ENCODE measurements at regions not wholly inside any gene's neighbourhood (a gene's known extent, or its start where the extent isn't known, plus 50 kb on each side); places are given as distances from the start of the nearest gene placed in this dataset.
"Not testable (repeated sequence)": the region's sequence is repeated elsewhere in the genome, so short reads cannot be mapped to it uniquely, and the experiment has no call there.

GRCh38 chr17:33875973-33876372, 379.1 kb upstream of the CCL2 start:
- H3K4me1 ChIP-seq (ENCODE audit: control insufficient read depth, insufficient read depth, low read length): no peaks in the 10 kb centered on the region
- H3K36me3 ChIP-seq (ENCODE audit: control insufficient read depth, insufficient read depth, low read length): no peaks in the 10 kb centered on the region
- 95 to 96% methylated on average over 5 of the region's 5 CpGs for WGBS, 2 experiments
- no peak overlapping the region for H3K27ac ChIP-seq (ENCODE audit: insufficient read depth, low read depth, low read length, poor library complexity, severe bottlenecking)
- no peaks in the 10 kb centered on the region for H3K9me3 ChIP-seq (ENCODE audit: control insufficient read depth, low read length)
- no peak overlapping the region for H3K4me3 ChIP-seq (ENCODE audit: insufficient read depth, low read depth, low read length)
- no peaks in the 10 kb centered on the region for H3K27me3 ChIP-seq (ENCODE audit: control insufficient read depth, insufficient read depth, low read length, poor library complexity, severe bottlenecking)

GRCh38 chr17:33882273-33882672, 372.8 kb upstream of the CCL2 start:
- H3K27ac ChIP-seq (ENCODE audit: insufficient read depth, low read depth, low read length, poor library complexity, severe bottlenecking); H3K36me3 ChIP-seq (ENCODE audit: control insufficient read depth, insufficient read depth, low read length); H3K4me1 ChIP-seq (ENCODE audit: control insufficient read depth, insufficient read depth, low read length); H3K4me3 ChIP-seq (ENCODE audit: insufficient read depth, low read depth, low read length); H3K9me3 ChIP-seq (ENCODE audit: control insufficient read depth, low read length); H3K27me3 ChIP-seq (ENCODE audit: control insufficient read depth, insufficient read depth, low read length, poor library complexity, severe bottlenecking): not testable (repeated sequence)
- WGBS, 2 experiments: 100% methylated on average over 1 of the region's 2 CpGs; no CpG with 5 or more reads in 1 of the 2 experiments

GRCh38 chr17:33882677-33883076, 372.4 kb upstream of the CCL2 start:
- no CpG with 5 or more reads among the region's 3 CpGs for WGBS, 2 experiments

GRCh38 chr17:33888455-33888854, 366.6 kb upstream of the CCL2 start:
- Histone ChIP-seq H3K9me3 (ENCODE audit: control insufficient read depth, low read length) (no peaks in the 10 kb centered on the region), H3K4me3 (ENCODE audit: insufficient read depth, low read depth, low read length) (no peak overlapping the region), H3K27me3 (ENCODE audit: control insufficient read depth, insufficient read depth, low read length, poor library complexity, severe bottlenecking) (no peaks in the 10 kb centered on the region), H3K27ac (ENCODE audit: insufficient read depth, low read depth, low read length, poor library complexity, severe bottlenecking) (no peak overlapping the region), H3K36me3 (ENCODE audit: control insufficient read depth, insufficient read depth, low read length) (no peaks in the 10 kb centered on the region), H3K4me1 (ENCODE audit: control insufficient read depth, insufficient read depth, low read length) (no peaks in the 10 kb centered on the region)
- WGBS, 2 experiments: 64 to 72% methylated on average over 3 of the region's 3 CpGs

More at GRCh38 chr17:33882677-33883076, 372.4 kb upstream of the CCL2 start:
- not testable (repeated sequence) for H3K9me3 ChIP-seq (ENCODE audit: control insufficient read depth, low read length); H3K4me1 ChIP-seq (ENCODE audit: control insufficient read depth, insufficient read depth, low read length); H3K27me3 ChIP-seq (ENCODE audit: control insufficient read depth, insufficient read depth, low read length, poor library complexity, severe bottlenecking); H3K36me3 ChIP-seq (ENCODE audit: control insufficient read depth, insufficient read depth, low read length); H3K27ac ChIP-seq (ENCODE audit: insufficient read depth, low read depth, low read length, poor library complexity, severe bottlenecking); H3K4me3 ChIP-seq (ENCODE audit: insufficient read depth, low read depth, low read length)

GRCh38 chr17:33889040-33889439, 366.0 kb upstream of the CCL2 start:
- Histone ChIP-seq H3K4me1 (ENCODE audit: control insufficient read depth, insufficient read depth, low read length) (no peaks in the 10 kb centered on the region), H3K27me3 (ENCODE audit: control insufficient read depth, insufficient read depth, low read length, poor library complexity, severe bottlenecking) (no peaks in the 10 kb centered on the region), H3K36me3 (ENCODE audit: control insufficient read depth, insufficient read depth, low read length) (no peaks in the 10 kb centered on the region), H3K27ac (ENCODE audit: insufficient read depth, low read depth, low read length, poor library complexity, severe bottlenecking) (no peak overlapping the region), H3K9me3 (ENCODE audit: control insufficient read depth, low read length) (no peaks in the 10 kb centered on the region), H3K4me3 (ENCODE audit: insufficient read depth, low read depth, low read length) (no peak overlapping the region)
- 85 to 87% methylated on average over 2 of the region's 2 CpGs for WGBS, 2 experiments

- Histone ChIP-seq H3K27me3 (ENCODE audit: control insufficient read depth, insufficient read depth, low read length, poor library complexity, severe bottlenecking) (no peaks in the 10 kb centered on the region), H3K27ac (ENCODE audit: insufficient read depth, low read depth, low read length, poor library complexity, severe bottlenecking) (no peak overlapping the region), H3K36me3 (ENCODE audit: control insufficient read depth, insufficient read depth, low read length) (no peaks in the 10 kb centered on the region), H3K4me3 (ENCODE audit: insufficient read depth, low read depth, low read length) (no peak overlapping the region), H3K4me1 (ENCODE audit: control insufficient read depth, insufficient read depth, low read length) (no peaks in the 10 kb centered on the region), H3K9me3 (ENCODE audit: control insufficient read depth, low read length) (no peaks in the 10 kb centered on the region)
- 93 to 97% methylated on average over 1 to 2 of the region's 2 CpGs for WGBS, 2 experiments
Measured at GRCh38 chr17:33889766-33890165, 365.3 kb upstream of the CCL2 start.

GRCh38 chr17:33892717-33893591, 362.1 kb upstream of the CCL2 start:
- no peaks in the 10 kb centered on the region for H3K27me3 ChIP-seq (ENCODE audit: control insufficient read depth, insufficient read depth, low read length, poor library complexity, severe bottlenecking)
- H3K9me3 ChIP-seq (ENCODE audit: control insufficient read depth, low read length): no peaks in the 10 kb centered on the region
- H3K36me3 ChIP-seq (ENCODE audit: control insufficient read depth, insufficient read depth, low read length): no peaks in the 10 kb centered on the region
- no peaks in the 10 kb centered on the region for H3K4me1 ChIP-seq (ENCODE audit: control insufficient read depth, insufficient read depth, low read length)
- 62 to 66% methylated on average over 5 to 6 of the region's 6 CpGs for WGBS, 2 experiments
- H3K27ac ChIP-seq (ENCODE audit: insufficient read depth, low read depth, low read length, poor library complexity, severe bottlenecking): no peak overlapping the region
- H3K4me3 ChIP-seq (ENCODE audit: insufficient read depth, low read depth, low read length): no peak overlapping the region

GRCh38 chr17:33895491-33895890, 359.6 kb upstream of the CCL2 start:
- Histone ChIP-seq H3K27me3 (ENCODE audit: control insufficient read depth, insufficient read depth, low read length, poor library complexity, severe bottlenecking) (no peaks in the 10 kb centered on the region), H3K4me1 (ENCODE audit: control insufficient read depth, insufficient read depth, low read length) (no peaks in the 10 kb centered on the region), H3K36me3 (ENCODE audit: control insufficient read depth, insufficient read depth, low read length) (no peaks in the 10 kb centered on the region), H3K4me3 (ENCODE audit: insufficient read depth, low read depth, low read length) (no peak overlapping the region), H3K27ac (ENCODE audit: insufficient read depth, low read depth, low read length, poor library complexity, severe bottlenecking) (no peak overlapping the region), H3K9me3 (ENCODE audit: control insufficient read depth, low read length) (no peaks in the 10 kb centered on the region)
- WGBS, 2 experiments: 90 to 95% methylated on average over 3 of the region's 3 CpGs

- H3K4me3 ChIP-seq (ENCODE audit: insufficient read depth, low read depth, low read length): no peak overlapping the region
- H3K9me3 ChIP-seq (ENCODE audit: control insufficient read depth, low read length): no peaks in the 10 kb centered on the region
- no peaks in the 10 kb centered on the region for H3K4me1 ChIP-seq (ENCODE audit: control insufficient read depth, insufficient read depth, low read length)
- H3K27me3 ChIP-seq (ENCODE audit: control insufficient read depth, insufficient read depth, low read length, poor library complexity, severe bottlenecking): no peaks in the 10 kb centered on the region
- 67 to 72% methylated on average over 6 of the region's 6 CpGs for WGBS, 2 experiments
- H3K36me3 ChIP-seq (ENCODE audit: control insufficient read depth, insufficient read depth, low read length): no peaks in the 10 kb centered on the region
- no peak overlapping the region for H3K27ac ChIP-seq (ENCODE audit: insufficient read depth, low read depth, low read length, poor library complexity, severe bottlenecking)
Measured at GRCh38 chr17:33896263-33896662, 358.8 kb upstream of the CCL2 start.

- H3K27ac ChIP-seq (ENCODE audit: insufficient read depth, low read depth, low read length, poor library complexity, severe bottlenecking): no peak overlapping the region
- no peak overlapping the region for H3K4me3 ChIP-seq (ENCODE audit: insufficient read depth, low read depth, low read length)
- H3K27me3 ChIP-seq (ENCODE audit: control insufficient read depth, insufficient read depth, low read length, poor library complexity, severe bottlenecking): no peaks in the 10 kb centered on the region
- 89 to 93% methylated on average over 2 of the region's 2 CpGs for WGBS, 2 experiments
- H3K4me1 ChIP-seq (ENCODE audit: control insufficient read depth, insufficient read depth, low read length): no peaks in the 10 kb centered on the region
- H3K36me3 ChIP-seq (ENCODE audit: control insufficient read depth, insufficient read depth, low read length): no peaks in the 10 kb centered on the region
- H3K9me3 ChIP-seq (ENCODE audit: control insufficient read depth, low read length): no peaks in the 10 kb centered on the region
Measured at GRCh38 chr17:33901085-33901484, 354.0 kb upstream of the CCL2 start.
